ELR (cell line): ENCODE measurements at regions not wholly inside any gene's neighbourhood (a gene's known extent, or its start where the extent isn't known, plus 50 kb on each side); places are given as distances from the start of the nearest gene placed in this dataset.
"Not testable (repeated sequence)": the region's sequence is repeated elsewhere in the genome, so short reads cannot be mapped to it uniquely, and the experiment has no call there.

Experiments
- DNase-seq: peaks from one replicate; pipeline ENCODE4 v3.0.0-alpha.2; 2015; ENCODE audit warnings: low read depth

DNA sequence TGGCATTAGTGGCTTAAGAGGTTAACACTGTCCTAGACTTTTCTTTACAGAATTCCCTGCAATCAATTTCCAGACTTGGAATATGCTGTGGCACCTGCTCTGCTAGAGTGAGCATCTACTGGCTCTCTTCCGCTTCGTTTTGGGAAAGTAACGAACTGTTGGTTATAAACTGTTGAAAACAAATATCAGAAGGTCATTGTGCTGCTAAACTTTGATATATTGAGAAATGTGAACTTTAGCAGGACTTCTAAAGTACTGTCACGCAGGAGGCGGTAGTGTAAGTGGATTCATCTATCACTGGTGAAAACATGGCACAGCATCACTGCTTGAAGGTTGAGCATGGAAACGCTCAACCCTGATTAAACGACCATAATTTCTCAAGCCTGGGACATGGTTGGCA lies 348.9 kb downstream of the FLRT2 start:
- DNase-seq = no peak

DNA sequence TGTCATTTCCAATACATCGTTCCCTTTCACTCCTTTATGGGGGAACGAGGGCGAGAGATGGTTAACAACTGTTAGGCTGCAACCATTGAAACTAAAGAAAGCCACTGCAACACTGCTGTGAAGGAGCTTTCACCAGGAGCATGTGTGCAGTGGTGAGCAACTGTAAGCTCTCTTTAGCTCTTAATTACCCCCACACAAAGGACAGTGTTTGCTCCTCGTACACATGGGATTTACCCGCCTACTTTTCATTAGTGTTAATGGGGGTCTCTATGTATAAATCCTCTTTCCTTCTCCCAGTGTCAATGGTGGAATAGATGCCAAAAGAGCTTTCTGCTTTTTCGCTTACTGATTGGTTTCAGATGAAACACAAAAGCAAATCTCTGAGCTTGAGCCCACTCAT lies 343.1 kb downstream of the FLRT2 start:
- no peak for DNase-seq

DNA sequence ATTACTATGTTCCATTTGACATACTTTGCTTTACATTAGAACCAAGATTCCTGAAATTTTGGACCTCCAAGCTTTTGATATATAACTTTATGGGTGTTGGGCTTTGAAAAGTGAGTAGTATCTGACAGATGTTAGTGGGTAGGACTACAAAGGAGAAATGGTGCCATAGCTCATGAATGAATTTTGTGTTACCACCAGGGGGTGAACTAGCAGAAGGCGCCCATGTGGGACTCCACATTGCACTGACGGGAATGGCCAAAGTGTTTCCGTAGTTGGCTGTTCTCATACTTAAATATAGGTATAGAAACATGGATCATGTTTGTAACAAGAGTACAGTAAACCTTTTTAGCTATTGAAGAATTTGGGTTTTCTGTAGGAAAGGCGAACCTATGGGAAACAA lies 337.5 kb downstream of the FLRT2 start:
- no peak for DNase-seq

DNA sequence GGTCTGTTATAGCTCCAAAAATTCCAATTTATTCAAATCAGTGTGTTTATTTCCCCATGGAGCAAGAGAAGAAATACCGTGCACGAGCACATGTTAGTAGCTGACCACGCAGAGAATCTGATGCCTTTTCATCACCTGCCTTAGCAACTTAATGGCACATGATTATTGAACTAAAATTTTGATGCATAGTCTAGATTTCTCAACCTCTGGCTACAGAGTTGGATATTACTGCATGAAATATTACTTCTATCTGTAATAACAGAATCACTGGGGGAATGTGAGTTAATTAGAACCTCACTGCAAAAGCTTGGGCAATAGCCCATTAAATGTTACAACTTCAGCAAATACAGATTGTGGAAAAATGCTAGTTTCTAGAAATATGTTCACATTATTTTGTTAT lies 335.8 kb downstream of the FLRT2 start:
- DNase-seq = no peak

DNA sequence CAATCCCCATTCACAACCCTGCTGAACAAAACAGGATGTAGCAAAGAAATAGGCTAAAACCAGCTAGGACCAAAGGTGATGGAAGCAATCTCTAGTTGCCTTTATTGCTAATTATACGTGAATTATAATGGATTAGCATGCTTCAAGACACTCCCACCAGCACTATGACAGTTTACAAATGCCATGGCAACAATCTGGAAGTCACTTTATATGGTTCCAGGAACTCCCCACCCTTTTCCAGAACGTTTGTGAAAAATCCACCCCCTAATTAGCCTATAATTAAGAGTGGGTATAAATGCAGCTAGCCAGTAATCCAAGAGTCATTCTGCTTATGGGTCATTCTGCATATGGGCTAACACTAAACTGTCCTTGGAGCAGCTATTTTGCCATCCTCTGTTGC lies 328.7 kb downstream of the FLRT2 start:
- no peak for DNase-seq

DNA sequence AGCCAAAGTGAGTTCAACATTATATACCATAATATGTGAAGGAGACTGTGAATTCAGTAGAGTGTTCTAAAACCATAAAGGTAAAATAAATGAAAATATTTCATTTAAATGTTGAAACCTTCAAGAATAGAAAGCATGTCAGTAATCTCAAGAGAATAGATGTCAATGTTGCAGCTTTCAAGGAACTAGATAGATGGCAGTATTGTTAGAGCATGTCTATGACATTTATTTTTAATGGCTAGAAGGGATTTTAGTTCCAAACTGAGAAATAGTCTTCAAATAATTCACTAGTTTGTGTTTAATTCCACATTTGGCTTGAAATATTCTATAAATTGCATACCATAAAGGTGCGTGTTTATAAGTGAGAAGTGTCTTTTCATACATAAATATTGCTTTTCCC lies 326.5 kb downstream of the FLRT2 start:
- no peak for DNase-seq

DNA sequence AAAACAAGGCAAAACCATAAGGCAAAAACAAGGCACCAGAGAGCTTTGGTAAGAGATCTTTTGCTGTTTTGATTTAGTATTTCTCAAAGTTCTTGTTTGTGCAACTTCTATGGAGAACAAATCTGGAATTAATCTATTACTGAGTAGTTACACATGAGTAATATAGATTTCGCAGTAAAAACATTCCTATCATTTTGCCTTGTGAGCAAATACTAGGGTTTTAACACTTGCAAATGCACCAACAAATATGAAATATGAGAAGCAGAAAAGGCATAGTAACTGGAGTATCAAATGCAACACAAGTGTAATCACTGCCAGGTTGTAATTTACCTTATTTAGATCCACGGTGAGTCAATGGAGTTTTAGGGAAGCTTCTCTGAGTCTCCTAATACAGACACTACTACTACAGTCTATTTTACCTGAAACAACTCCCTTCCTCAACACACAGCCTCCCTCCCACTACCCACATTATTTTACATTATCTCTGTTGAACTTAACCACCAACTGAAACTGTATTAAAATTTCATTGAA lies 324.1 kb downstream of the FLRT2 start:
- DNase-seq = no peak

DNA sequence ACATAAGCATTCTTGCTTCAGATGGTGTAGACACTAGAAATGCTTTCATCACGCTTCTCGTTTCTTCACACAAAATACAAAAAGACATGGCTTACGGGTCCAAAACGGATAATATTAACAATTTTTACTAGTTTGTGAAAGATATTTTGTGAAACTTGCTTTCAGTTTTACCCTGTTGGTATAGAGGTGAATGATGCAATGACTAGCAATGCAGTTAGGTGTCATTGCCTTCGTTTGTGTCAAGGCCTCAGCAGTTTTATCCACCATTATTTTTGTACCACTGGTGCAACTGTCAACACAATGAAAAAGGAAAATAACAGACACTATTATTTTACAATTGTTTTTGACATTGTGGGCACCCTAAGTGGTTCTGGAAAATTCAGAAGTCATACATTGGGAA lies 323.0 kb downstream of the FLRT2 start:
- DNase-seq = no peak

DNA sequence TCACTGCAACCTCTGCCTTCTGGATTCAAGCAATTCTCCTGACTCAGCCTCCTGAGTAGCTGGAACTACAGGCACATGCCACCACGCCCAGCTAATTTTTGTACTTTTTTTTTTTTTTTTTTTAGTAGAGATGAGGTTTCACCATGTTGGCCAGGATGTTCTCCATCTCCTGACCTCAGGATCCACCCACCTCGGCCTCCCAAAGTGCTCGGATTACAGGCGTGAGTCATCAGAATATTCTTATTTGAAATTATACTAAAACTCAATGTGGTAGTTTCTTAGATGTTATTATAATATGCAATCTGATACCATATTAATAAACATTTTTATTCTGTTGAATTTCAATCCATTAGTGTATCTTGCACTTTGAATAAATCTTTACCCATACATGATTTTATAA lies 322.2 kb downstream of the FLRT2 start:
- not testable (repeated sequence) for DNase-seq

DNA sequence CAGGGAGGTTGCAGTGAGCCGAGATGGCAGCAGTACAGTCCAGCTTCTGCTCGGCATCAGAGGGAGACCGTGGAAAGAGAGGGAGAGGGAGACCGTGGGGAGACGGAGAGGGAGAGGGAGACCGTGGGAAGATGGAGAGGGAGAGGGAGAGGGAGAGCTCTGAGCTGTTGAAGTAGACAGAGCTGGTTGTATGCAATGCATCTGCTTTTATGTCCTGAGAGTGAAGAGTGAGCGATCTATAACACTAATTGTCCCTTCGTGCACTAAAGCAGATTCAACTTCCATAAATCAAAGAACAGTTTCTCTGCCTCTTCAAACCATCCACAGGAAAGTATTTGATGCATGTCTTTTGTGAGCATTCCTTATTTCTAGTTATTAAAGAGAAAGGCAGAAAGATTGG lies 300.6 kb downstream of the FLRT2 start:
- not testable (repeated sequence) for DNase-seq

DNA sequence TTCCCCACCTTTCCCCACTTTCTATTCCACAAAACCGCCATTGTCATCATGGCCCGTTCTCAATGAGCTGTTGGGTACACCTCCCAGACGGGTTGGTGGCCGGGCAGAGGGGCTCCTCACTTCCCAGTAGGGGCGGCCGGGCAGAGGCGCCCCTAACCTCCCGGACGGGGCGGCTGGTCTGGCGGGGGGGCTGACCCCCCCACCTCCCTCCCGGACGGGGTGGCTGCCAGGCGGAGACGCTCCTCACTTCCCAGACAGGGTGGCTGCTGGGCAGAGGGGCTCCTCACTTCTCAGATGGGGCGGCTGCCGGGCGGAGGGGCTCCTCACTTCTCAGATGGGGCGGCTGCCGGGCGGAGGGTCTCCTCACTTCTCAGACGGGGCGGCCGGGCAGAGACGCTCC lies 299.7 kb downstream of the FLRT2 start:
- not testable (repeated sequence) for DNase-seq

DNA sequence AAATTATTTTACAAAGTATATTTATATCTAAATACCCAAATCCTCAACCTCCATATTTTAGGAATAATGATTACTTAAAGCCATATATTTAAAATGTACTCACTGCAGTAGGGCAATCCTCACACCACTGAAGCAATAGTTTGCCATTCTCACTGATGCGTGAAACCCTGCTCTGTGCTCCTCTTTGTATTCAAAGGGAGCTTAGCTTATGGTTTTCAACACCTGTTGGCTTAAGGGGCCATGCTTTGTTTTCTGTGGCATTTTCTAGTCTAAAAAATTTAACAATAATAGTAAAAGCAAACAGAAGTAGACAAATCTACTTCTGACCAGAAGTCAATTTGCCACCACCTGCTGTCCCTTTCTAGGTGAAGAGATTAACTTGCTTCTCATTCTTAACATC lies 294.6 kb downstream of the FLRT2 start:
- no peak for DNase-seq

DNA sequence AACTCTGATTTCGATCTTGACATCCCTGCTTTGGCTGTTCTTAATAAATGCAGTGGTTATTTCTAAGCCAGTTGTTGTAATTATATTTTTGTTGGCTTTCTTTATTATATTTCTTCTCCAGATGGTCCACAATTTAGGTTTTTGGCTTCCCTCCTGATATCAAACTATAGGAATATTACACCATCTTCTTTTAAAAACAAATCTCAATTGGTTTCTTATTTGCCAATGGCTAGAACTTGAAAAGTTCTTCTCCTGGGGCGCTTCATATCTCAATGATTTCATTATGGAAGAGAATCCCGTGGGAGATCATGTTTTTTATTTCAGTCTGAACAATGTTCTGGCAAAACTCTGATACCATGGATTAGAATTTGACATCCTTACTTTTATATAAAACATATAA lies 292.3 kb downstream of the FLRT2 start:
- no peak for DNase-seq

DNA sequence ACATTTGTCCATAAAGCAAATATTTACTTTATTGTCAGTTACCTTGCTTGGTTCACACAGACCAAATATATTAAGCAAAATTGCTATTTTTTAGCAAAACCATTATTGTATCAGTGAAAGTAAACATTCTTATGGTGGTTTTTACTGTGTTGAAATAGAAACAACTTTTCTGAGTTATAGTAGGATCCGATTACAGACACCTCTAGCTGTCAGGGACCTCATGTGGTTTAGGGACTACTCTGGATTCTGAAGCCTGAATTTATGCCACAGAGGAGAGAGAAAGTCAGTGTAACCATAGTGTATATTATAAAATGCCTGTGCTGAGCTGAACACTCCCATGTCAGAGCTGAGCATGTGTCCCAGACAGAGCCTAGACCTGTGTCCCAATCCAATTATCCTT lies 287.5 kb downstream of the FLRT2 start:
- DNase-seq = no peak

DNA sequence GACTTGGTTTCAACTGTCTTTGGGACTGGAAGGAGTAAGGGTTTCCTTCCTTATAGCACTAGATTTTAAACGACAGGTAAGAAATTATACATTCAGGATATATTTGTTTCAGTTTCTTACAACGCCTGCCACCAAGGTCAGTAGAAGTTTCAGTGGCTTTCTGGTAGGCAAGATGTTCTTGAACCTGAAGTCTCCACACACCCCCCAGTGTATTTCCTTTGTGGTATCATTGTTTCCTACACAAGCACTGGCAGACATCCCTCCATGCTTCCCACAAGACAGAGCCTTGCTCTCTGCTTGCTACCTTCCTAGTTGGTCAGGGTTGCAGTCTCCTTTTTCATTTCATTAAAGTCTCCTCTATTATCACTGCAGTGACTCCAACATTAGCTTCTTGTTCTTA lies 283.1 kb downstream of the FLRT2 start:
- DNase-seq = no peak

DNA sequence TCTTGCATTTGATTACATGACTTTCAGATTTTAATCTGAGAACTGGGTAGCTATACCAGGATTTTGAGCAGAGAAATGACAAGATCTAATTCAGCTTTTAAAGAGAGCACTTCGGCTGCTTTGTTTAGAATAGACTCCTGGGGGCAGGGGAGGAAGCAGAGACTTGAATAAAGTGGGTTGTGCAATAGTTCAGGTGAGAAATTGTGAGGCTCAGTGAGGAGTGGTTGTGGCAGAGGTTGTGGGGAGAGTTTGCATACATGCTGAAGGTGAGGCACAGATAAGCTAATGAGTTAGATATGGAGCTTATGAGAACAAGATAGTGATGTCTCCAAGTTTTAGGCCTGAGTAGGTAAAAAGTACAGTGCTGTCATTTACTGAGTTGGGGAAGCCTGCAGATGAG lies 281.4 kb downstream of the FLRT2 start:
- no peak for DNase-seq

DNA sequence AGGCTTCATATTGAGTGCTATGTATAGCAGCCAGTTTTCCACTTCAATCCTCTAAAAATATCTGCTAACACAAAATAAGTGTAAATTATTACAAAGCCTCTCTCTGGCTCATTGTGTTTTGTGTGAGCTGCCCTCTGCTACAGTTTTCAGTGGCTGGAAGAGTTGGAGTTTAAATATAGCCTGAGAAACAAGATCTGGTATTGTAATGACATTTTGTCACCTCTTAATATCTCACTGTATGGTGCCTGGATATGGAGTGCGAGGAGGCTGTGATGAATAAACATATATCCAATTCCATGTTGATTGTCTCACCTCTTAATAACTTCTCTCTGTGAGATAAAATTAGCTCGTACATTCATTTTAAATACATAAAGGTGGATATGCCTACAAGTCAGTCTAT lies 269.7 kb downstream of the FLRT2 start:
- DNase-seq = no peak

DNA sequence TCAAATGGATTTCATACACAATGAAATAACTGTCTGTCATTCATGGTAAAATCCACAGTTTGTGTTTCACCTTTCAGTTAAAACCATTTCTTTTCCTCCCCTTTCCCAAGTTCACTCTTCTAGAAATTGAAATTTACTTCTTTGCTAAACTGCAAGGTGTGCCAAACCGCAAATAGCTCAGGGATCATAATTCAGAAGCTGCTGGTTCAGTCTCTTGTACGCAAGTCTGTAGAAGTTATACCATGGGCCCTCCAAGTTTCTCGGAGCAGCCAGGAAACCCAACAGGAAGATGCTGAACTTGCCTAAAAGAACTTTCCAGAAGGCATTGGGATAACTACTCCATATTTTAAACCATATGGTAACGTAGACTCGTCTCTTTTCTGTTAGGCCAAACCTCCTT lies 268.9 kb downstream of the FLRT2 start:
- no peak for DNase-seq

DNA sequence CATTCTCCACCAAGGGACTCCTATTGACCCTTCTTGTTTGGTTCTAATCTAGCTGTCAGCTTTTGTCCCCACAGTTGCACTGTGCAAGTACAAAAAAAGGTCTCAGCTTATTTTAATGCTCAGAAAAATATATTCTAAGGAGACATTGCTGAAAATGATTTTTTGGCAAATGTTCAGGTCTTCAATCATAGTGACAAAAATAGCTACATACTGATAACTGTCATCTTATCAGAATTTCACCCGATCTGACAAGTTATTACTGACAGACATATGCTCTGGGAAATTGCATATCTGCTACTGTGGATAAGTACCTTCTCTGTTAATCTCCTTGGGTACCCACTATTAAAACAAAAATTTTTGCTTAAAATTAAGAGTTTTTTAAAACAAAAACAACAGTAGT lies 263.6 kb downstream of the FLRT2 start:
- no peak for DNase-seq

DNA sequence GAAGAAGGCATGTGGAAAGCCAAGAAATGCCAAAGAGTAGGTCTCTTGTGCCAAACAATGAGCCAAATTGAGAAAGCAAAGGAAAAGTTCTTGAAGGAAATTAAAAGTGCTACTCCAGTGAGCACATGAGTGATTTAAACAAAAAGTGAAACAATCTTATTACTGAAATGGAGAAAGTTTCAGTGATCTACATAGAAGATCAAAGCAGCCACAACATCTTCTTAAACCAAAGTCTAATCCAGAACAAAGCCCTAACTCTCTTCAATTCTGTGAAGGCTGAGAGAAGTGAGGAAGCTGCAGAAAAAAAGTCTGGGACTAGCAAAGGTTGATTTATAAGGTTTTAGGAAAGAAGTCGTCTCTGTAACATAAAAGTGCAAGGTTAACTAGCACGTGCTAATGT lies 259.6 kb downstream of the FLRT2 start:
- no peak for DNase-seq

DNA sequence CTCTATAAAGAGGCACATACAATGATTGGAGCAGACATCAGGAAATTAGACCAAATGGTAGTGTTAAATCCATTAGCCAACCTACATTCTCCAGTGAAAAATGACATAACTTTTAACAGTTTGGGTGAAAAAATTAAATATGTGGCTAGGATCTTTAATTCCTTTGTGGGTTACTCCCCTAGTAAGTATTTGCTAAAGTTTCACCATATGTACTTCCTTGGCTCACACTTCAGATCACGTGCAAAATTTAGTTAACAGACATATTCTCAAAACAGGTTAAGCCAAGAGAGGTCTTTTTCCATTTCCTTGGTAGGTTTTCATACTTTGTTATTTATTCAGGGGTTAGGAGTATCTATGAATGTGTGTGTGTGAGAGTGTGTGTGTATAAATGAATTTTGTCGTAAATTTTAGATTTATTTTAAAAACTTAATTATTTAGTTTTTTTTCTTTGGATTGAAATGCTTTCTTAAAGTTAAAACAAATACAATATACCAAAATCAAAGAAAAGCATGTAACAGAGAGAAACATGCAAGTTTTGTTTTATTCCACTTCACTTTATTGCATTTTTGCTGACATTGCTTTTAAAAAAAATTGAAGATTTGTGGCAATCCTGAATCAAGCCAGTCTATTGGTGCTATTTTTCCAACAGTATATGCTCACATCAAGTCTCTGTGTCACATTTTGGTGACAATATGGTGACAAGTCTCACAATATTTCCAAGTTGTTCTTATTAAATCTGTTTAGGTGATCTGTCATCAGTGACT lies 258.7 kb downstream of the FLRT2 start:
- no peak for DNase-seq

DNA sequence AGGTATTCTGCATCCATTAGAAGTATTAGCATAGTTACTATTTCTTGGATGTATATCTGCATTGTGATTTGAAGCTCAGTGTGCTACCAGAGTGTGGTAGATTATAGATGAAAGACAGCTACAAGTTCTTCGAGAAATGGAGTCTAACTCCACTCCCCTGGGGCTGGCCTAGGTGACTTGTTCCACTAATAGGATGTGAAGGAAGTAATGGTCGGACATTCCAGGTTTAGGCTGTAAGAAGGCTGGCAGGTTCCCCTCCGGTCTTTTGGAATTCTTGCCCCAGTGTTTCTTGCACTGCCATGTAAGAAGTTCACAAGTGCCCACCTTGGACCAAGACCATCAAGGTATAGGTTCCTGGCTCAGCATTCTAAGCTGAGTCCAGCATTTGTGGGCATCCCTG lies 236.4 kb downstream of the FLRT2 start:
- DNase-seq = no peak

DNA sequence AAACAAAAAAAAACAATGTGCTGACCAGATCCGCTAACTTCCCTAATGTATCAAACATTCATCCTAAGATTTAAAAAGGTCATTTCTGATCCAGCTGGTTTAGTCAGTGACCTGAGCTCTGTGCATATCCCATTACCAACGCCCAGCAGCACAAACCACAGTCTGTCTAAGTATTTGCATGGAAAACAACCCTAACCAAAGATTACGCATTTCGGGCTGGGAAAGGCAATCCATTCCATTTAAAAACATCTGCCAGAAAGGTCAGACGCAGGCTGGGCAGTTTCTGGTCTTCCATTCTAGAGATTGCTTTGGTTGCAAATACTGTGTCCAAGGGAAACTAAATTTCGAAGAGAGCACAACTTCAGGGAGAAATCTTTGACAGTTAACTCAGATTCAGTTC lies 234.9 kb downstream of the FLRT2 start:
- no peak for DNase-seq

DNA sequence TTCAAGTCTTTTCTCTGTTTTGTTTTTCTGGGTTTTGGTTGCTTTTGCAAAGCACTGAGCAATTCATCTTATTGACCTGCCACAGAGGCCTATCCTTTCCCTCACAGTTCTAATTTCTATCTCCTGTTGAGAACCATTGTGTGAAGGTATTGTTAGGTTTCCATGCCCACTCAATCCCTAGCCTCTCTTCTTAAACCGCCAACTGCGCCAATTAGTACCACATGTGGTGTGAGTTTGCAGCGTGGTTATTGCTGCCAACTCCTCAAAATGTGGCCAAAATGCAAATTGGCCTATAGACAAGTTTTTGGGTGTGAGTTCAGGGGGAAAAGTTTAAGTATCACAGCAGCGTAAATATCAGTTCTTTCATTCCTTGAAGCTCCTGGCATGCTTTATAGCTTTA lies 232.6 kb downstream of the FLRT2 start:
- no peak for DNase-seq
